Transverse colon (tissue), 4 donors: ENCODE measurements at regions not wholly inside any gene's neighbourhood (a gene's known extent, or its start where the extent isn't known, plus 50 kb on each side); places are given as distances from the start of the nearest gene placed in this dataset.

Experiments used
- DNase-seq: peaks from one replicate; pipeline ENCODE4 v3.0.0-alpha.2; 2019
- H3K27ac ChIP-seq, 4 donors: fragments of 200-600 bp; sonication (generic); 2 replicates each; pipeline ENCODE4 v1.5.1; 2016 to 2018; ENCODE audit warnings: inconsistent platforms in 4 of 4
- H3K27me3 ChIP-seq: fragments of 200-600 bp; sonication (generic); 2 replicates; pipeline ENCODE4 v1.5.1; 2017; ENCODE audit warnings: inconsistent platforms
- H3K36me3 ChIP-seq, 4 donors: fragments of 200-600 bp; sonication (generic); 2 replicates each; pipeline ENCODE4 v1.5.1; 2017 to 2019; ENCODE audit warnings: inconsistent platforms in 4 of 4
- H3K4me1 ChIP-seq, 4 donors: fragments of 200-600 bp; sonication (generic); 2 replicates each; pipeline ENCODE4 v1.5.1; 2017 to 2020; ENCODE audit warnings: inconsistent platforms in 4 of 4
- H3K4me3 ChIP-seq, 4 donors: fragments of 200-600 bp; sonication (generic); 1 replicate in 1 of 4; 2 replicates in 3 of 4; pipeline versions ENCODE4 v1.5.1 to v1.6.1; 2017 to 2019; ENCODE audit warnings: inconsistent platforms in 4 of 4
- H3K9me3 ChIP-seq, 2 donors: fragments of 200-600 bp; sonication (generic); 2 replicates each; pipeline ENCODE4 v1.5.1; 2017 to 2019; ENCODE audit warnings: inconsistent platforms in 2 of 2
- CTCF ChIP-seq, 5 experiments: fragments of 200-600 bp in 3 of 5; fragments of 450-650 bp in 2 of 5; sonication (generic) in 3 of 5; IDR thresholded peaks; 1 replicate in 2 of 5; 2 replicates in 3 of 5; pipeline ENCODE4 v1.5.1; 2016 to 2017; ENCODE audit warnings: antibody characterized with exemption in 5 of 5, inconsistent platforms in 3 of 5, mild to moderate bottlenecking in 2 of 5, moderate library complexity in 1 of 5
- EP300 ChIP-seq: sonication (generic); formaldehyde crosslinking; IDR thresholded peaks from one replicate; pipeline ENCODE4 v1.6.1; 2017; ENCODE audit warnings: antibody characterized with exemption, low read depth
- POLR2A ChIP-seq: fragments of 450-650 bp; IDR thresholded peaks from one replicate; pipeline ENCODE4 v1.6.1; 2016; ENCODE audit warnings: antibody characterized with exemption, mild to moderate bottlenecking, moderate library complexity
- POLR2AphosphoS5 ChIP-seq, 3 donors: sonication (generic); formaldehyde crosslinking; IDR thresholded peaks; one replicate each; pipeline ENCODE4 v1.6.1; 2016; ENCODE audit warnings: antibody characterized with exemption in 3 of 3
- WGBS, 2 donors: methylation state at CpG; one replicate each; pipeline ENCODE4 v1.1.5; 2018; ENCODE audit warnings: low coverage in 1 of 2; 5-methylcytosine and 5-hydroxymethylcytosine counted together
- in situ Hi-C, 4 donors: fragments of 200-750 bp; cut with MboI; loops; one replicate each; pipeline versions ENCODE4 v1.15.0 to v1.15.1; 2017; ENCODE audit warnings: low sequenced_read_pairs in 3 of 4, low pct_ligation_motif_present in 1 of 4, low pct_unique_long_range_greater_than_20kb in 1 of 4
- intact Hi-C: fragments of 100-400 bp; cut with DNase I; formaldehyde crosslinking; loops from one replicate; pipeline ENCODE4 v1.15.1; 2023; ENCODE audit warnings: low total_unique reads

- intact Hi-C loops = no loop called here
- no peak for TF ChIP-seq POLR2AphosphoS5 (IDR thresholded peaks at IDR 0.05)
- TF ChIP-seq CTCF (IDR thresholded peaks at IDR 0.05) = no peak
- no peak for TF ChIP-seq EP300
- no peak for TF ChIP-seq POLR2A
- H3K4me1 ChIP-seq = no peaks in the 10 kb centered on the region
- 65 to 81% methylated on average over 3 of the region's 3 CpGs for WGBS, 2 donors
- H3K4me3 ChIP-seq = no peak overlapping the region
- no peak for DNase-seq
- no peaks in the 10 kb centered on the region for H3K9me3 ChIP-seq
- H3K27me3 ChIP-seq = no peaks in the 10 kb centered on the region
- in situ Hi-C loops = no loop called here
- H3K36me3 ChIP-seq = no peaks in the 10 kb centered on the region
- no peak overlapping the region for H3K27ac ChIP-seq
Measured at GRCh38 chr5:110838961-110839360, 100.2 kb downstream of the SLC25A46 start.

- no peaks in the 10 kb centered on the region for H3K4me1 ChIP-seq
Measured at GRCh38 chr5:110840347-110840960, 101.6 kb downstream of the SLC25A46 start.

GRCh38 chr5:110841137-110841536 lies 102.3 kb downstream of the SLC25A46 start:
- Histone ChIP-seq H3K27me3 (no peaks in the 10 kb centered on the region), H3K4me3 (no peak overlapping the region), H3K27ac (no peak overlapping the region), H3K36me3 (no peaks in the 10 kb centered on the region), H3K9me3 (no peaks in the 10 kb centered on the region), H3K4me1 (no peaks in the 10 kb centered on the region)
- 87 to 90% methylated on average over 2 of the region's 2 CpGs for WGBS, 2 donors
- no peak for DNase-seq
- no peak for TF ChIP-seq CTCF (IDR thresholded peaks at IDR 0.05)
- TF ChIP-seq POLR2A = no peak
- no peak for TF ChIP-seq POLR2AphosphoS5 (IDR thresholded peaks at IDR 0.05)
- TF ChIP-seq EP300 = no peak
- in situ Hi-C loops = no loop called here
- intact Hi-C loops = no loop called here

More at GRCh38 chr5:110840347-110840960, 101.6 kb downstream of the SLC25A46 start:
- WGBS, 2 donors = 81% methylated on average over 7 of the region's 7 CpGs; no CpG with 5 or more reads in 1 of the 2 donors
- no peak for TF ChIP-seq POLR2A
- TF ChIP-seq CTCF (IDR thresholded peaks at IDR 0.05) = no peak
- TF ChIP-seq EP300 = no peak
- no peak for TF ChIP-seq POLR2AphosphoS5 (IDR thresholded peaks at IDR 0.05)
- no peak overlapping the region for H3K4me3 ChIP-seq
- no peak overlapping the region for H3K27ac ChIP-seq
- no peak for DNase-seq
- H3K36me3 ChIP-seq = no peaks in the 10 kb centered on the region
- intact Hi-C loops = no loop called here
- in situ Hi-C loops = no loop called here
- no peaks in the 10 kb centered on the region for H3K9me3 ChIP-seq
- H3K27me3 ChIP-seq = no peaks in the 10 kb centered on the region

GRCh38 chr5:110842948-110843347 lies 104.1 kb downstream of the SLC25A46 start:
- DNase-seq = no peak
- intact Hi-C loops = no loop called here
- WGBS, 2 donors = 75 to 76% methylated on average over 4 of the region's 4 CpGs
- Histone ChIP-seq H3K9me3 (no peaks in the 10 kb centered on the region), H3K27ac (no peak overlapping the region), H3K27me3 (no peaks in the 10 kb centered on the region), H3K4me3 (no peak overlapping the region), H3K36me3 (no peaks in the 10 kb centered on the region), H3K4me1 (no peaks in the 10 kb centered on the region)
- TF ChIP-seq POLR2AphosphoS5 (IDR thresholded peaks at IDR 0.05) = no peak
- in situ Hi-C loops = no loop called here

- no peak for DNase-seq
- Histone ChIP-seq H3K27ac (no peak overlapping the region), H3K4me1 (no peaks in the 10 kb centered on the region), H3K9me3 (peaks cover 0 to 4% of the 10 kb centered on the region in 2 donors), H3K36me3 (no peaks in the 10 kb centered on the region), H3K4me3 (no peak overlapping the region), H3K27me3 (no peaks in the 10 kb centered on the region)
- intact Hi-C loops (no loop called here), in situ Hi-C loops (no loop called here)
- TF ChIP-seq POLR2AphosphoS5 (IDR thresholded peaks at IDR 0.05) (no peak), CTCF (IDR thresholded peaks at IDR 0.05) (no peak), EP300 (no peak), POLR2A (no peak)
Measured at GRCh38 chr5:110844251-110844650, 105.4 kb downstream of the SLC25A46 start.
